ENCODE measurements at regions not wholly inside any gene's neighbourhood (a gene's known extent, or its start where the extent isn't known, plus 50 kb on each side); places are given as distances from the start of the nearest gene placed in this dataset.

GRCh38 chr6:131383421-131384411, 189.3 kb upstream of the ARG1 start:
- DNase-seq (ENCODE audit: low spot score), result no peak

- DNase-seq (ENCODE audit: low spot score), result no peak
These were observed 185.2 kb upstream of the ARG1 start for GRCh38 chr6:131387562-131388447.

- DNase-seq (ENCODE audit: low spot score), result no peak
These were observed 182.7 kb upstream of the ARG1 start for GRCh38 chr6:131390322-131390721.

GRCh38 chr6:131391116-131391515, 181.9 kb upstream of the ARG1 start:
- DNase-seq (ENCODE audit: low spot score), result no peak

GRCh38 chr6:131393433-131393832, 179.6 kb upstream of the ARG1 start:
- DNase-seq (ENCODE audit: low spot score), result no peak

GRCh38 chr6:131394768-131395432, 178.1 kb upstream of the ARG1 start:
- no peak for DNase-seq (ENCODE audit: low spot score)

- no peak for DNase-seq (ENCODE audit: low spot score)
These were observed 174.8 kb upstream of the ARG1 start for GRCh38 chr6:131398176-131398575.

GRCh38 chr6:131399433-131399832, 173.6 kb upstream of the ARG1 start:
- no peak for DNase-seq (ENCODE audit: low spot score)

GRCh38 chr6:131400054-131400778, 172.8 kb upstream of the ARG1 start:
- DNase-seq (ENCODE audit: low spot score), result no peak

GRCh38 chr6:131400779-131401496, 172.1 kb upstream of the ARG1 start:
- DNase-seq (ENCODE audit: low spot score), result no peak

- DNase-seq (ENCODE audit: low spot score), result no peak
These were observed 164.2 kb upstream of the ARG1 start for GRCh38 chr6:131408811-131409210.

GRCh38 chr6:131410785-131411184, 162.2 kb upstream of the ARG1 start:
- no peak for DNase-seq (ENCODE audit: low spot score)

- no peak for DNase-seq (ENCODE audit: low spot score)
These were observed 159.8 kb upstream of the ARG1 start for GRCh38 chr6:131412960-131413830.

GRCh38 chr6:131413831-131414191, 159.2 kb upstream of the ARG1 start:
- DNase-seq (ENCODE audit: low spot score), result no peak

- DNase-seq (ENCODE audit: low spot score), result no peak
These were observed 158.1 kb upstream of the ARG1 start for GRCh38 chr6:131414956-131415355.

- DNase-seq (ENCODE audit: low spot score), result no peak
These were observed 154.6 kb upstream of the ARG1 start for GRCh38 chr6:131418441-131418840.

- DNase-seq (ENCODE audit: low spot score), result no peak
These were observed 153.3 kb upstream of the ARG1 start for GRCh38 chr6:131419702-131420101.

- no peak for DNase-seq (ENCODE audit: low spot score)
These were observed 149.0 kb upstream of the ARG1 start for GRCh38 chr6:131424016-131424415.

GRCh38 chr6:131424475-131424874, 148.6 kb upstream of the ARG1 start:
- no peak for DNase-seq (ENCODE audit: low spot score)

All from pons (tissue), 1 donor.